Fibroblast of gingiva (primary cell): ENCODE measurements at regions not wholly inside any gene's neighbourhood (a gene's known extent, or its start where the extent isn't known, plus 50 kb on each side); places are given as distances from the start of the nearest gene placed in this dataset.

ENCODE experiments used
- DNase-seq: peaks from one replicate; pipeline ENCODE4 v3.0.0-alpha.2; 2011; ENCODE audit warnings: low read depth

- DNase-seq, result no peak
Observed at GRCh38 chr10:29117781-29118180, 171.1 kb upstream of the LYZL1 start.

GRCh38 chr10:29119374-29119773 lies 169.5 kb upstream of the LYZL1 start:
- DNase-seq, result no peak

DNA sequence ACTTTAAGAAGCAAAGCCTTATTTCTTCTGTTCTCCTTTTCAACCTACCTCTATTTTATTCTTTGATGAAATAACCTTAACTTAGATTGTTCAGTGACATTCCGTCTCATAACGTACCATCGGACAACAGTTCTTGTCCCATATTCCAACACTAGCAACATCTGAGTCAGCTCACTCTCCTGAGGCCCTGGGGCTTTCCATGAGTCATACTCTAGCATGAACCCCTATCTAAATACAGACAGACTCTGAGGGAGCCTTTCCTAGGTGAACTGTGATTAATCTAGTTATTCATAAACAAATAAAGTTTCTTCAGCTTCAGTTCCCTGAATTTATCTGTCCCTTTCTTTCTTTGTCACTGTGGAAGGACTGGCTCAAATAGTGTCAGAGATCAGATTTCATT lies 168.7 kb upstream of the LYZL1 start:
- no peak for DNase-seq

DNA sequence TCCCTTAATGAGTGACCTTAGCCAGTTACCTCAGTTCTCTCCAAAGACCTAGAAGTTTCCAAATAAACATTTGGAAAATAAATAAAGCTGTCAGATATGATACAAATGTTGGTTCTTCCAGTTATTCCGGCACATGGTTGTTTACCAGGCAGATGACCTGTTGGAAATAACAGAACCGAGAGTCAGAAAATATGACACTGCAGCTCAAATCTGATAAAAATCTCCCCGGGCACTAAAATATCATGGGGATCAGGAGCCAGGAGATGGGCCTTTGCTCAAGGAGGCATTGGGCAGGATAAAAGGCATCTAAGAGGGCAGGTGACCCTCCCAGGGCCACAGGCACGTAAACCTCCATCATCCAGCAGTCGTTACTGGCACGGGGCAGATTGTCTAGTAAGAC lies 164.0 kb upstream of the LYZL1 start:
- DNase-seq, result no peak

DNA sequence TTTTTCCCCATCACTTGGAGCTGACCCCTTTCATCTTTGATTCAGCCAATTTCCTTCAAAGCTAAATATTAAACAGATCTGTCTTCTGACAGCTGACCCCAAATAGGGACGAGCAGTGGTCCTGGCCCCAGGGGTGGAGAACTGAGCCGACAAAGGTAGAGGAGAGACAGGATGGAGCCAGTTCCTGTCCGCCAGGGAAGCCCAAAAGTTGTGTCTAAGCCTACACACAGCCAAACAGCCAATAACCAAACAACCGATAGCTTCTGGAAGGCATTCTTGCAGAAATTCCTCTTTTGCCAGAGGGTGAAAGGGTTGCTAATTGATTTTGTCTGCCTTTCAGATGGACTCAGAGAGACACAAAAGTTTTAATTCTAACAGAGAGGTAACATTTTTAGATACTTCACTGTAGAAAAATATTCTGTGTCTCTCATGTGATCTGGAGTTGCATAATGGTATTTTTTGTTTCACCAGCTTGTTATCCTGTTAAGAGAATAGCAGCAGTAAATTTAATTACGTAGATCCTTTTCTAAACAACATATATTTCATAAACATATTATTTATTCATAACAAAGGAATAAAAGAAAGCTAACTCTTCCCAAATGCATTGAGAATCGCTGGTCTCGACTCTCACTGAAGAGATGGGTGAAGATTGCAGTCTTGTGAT lies 161.7 kb upstream of the LYZL1 start:
- no peak for DNase-seq

- no peak for DNase-seq
Observed at GRCh38 chr10:29127731-29128130, 161.1 kb upstream of the LYZL1 start.

DNA sequence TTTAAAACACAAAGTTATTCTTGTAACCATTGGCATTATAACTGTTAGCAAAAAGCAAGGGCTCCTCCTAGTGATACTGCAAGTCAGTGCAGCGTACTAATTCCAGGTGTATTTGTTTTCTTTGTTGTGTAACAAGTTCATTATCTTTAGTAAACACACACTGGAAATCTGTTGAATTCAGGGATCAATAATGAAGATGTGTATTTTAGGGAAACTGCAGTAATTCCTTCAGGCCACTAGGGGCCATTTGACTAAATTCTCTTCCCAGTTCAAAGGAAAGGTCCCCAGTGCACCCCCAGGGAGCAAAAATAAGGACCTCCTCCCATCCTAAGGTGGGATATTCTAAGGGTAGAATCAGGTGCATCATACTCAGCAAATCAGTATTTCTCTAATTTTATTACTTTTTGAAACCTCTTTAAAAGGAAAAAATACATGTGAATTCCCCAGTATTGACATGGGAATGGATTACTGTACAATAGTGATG lies 158.6 kb upstream of the LYZL1 start:
- DNase-seq, result no peak

GRCh38 chr10:29131952-29132547 lies 156.8 kb upstream of the LYZL1 start:
- peak; percentile 6 for DNase-seq

GRCh38 chr10:29132551-29133111 lies 156.2 kb upstream of the LYZL1 start:
- peak; percentile 62 for DNase-seq

DNA sequence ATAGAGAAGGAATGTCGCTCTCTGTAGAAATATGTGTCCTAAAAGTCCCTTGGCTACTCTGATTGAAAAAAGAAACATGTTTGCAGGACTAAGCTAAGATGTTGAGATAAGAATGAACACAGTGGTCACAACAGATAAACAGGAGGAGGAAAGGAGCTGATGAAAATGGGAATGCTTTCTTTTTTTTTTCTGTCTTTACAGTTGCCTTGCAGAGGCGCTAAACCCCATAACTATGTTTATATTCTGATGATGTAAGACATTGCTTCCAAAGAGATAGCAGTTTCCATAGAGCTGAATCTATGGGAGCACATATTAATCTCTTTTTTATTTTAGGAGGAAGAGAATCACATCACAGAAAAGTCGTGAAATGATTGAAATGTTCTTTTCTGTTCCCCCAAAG lies 153.5 kb upstream of the LYZL1 start:
- DNase-seq, result no peak

DNA sequence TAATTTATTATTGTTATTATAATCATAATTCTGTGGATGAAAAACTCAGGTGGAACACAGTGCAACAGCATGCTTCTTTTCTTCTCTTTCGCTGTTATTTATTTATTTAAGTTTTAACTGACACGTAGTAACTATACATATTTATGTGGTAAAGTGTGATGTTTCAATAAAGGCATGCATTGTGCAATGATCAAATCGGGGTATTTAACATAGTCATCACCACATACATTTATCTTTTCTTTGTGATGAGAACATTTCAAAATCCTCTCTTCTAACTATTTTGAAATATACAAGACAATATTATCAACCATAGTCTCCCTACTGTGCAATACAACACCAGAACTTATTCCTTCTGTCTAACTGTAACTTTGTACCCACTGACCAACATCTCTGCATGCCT lies 152.5 kb upstream of the LYZL1 start:
- DNase-seq, result no peak

GRCh38 chr10:29140151-29140550 lies 148.7 kb upstream of the LYZL1 start:
- no peak for DNase-seq

DNA sequence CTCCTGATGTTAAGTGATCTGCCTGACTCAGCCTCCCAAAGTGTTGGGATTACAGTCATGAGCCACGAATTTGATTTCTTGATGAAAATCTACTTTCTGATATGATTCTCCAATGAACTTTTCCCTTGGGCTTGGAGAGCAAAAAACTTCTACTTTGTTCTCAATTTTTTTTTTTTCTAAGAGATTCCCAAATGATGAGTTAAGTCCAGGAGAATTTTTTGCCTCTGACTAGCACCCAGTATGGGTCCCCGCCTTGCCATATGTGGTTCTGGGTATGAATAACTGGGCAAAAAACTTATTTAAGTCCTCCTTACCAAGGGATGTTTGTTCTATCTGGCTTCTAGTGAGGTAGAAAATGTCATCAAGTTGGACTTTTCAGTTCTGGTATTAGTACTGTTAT lies 147.9 kb upstream of the LYZL1 start:
- peak; percentile 74 for DNase-seq

- peak; percentile 54 for DNase-seq
Observed at GRCh38 chr10:29141761-29142160, 147.1 kb upstream of the LYZL1 start.

- DNase-seq, result no peak
Observed at GRCh38 chr10:29142516-29143314, 146.2 kb upstream of the LYZL1 start.

- no peak for DNase-seq
Observed at GRCh38 chr10:29144126-29144525, 144.7 kb upstream of the LYZL1 start.

DNA sequence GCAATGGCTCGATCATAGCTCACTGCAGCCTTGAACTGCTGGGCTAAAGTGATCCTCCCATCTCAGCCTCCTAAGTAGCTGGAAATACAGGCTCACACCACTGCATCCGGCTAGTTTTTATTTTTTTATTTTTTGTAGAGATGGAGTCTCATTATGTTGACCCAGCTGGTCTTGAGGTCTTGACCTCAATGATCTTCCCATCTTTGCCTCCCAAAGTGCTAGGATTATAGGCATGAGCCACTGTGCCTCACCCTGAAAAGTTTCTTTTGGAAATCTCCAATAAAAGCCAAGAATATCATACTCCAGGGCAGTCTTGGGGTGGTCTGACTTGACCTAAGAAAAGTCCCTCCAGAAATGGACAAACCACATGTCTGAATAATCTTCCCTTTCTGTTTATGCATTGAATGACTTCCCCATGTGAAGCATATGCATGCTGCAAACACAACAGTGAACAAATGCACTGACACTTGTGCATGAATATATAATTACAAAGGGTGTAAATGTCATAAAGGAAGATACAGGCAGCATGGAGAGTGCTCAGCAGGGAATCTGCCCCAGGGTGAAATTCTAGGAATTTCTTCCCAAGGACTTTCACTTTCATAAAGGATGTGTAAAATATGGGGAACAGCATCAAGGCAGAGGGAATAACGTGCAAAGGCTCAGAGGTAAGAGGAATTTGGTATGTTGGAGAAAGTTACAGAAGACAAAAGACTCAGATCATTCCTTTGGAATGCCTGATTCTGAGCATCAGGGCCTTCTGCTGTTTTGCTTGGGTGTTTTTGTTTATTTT lies 142.4 kb upstream of the LYZL1 start:
- DNase-seq, result no peak

GRCh38 chr10:29150010-29150409 lies 138.9 kb upstream of the LYZL1 start:
- no peak for DNase-seq

- no peak for DNase-seq
Observed at GRCh38 chr10:29151005-29151404, 137.9 kb upstream of the LYZL1 start.

DNA sequence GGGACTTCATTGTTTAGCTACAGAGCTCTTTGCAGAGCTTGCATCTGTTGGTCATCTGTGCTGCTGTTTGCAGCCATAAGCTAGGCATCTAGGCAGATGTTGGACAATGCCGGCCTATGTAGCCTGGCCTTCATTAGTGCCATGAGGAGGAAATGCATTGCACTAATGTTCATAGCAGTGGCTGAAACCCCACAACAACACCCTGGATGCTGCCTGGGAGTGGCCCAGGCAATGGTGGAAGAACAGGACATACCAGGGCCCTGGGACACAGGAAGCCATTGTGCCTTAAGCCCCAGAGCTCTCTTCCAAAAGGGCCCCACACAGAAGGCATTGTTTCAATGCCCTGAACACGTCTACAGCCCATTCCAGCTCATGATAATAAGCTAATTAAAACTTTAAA lies 131.5 kb upstream of the LYZL1 start:
- DNase-seq, result no peak

DNA sequence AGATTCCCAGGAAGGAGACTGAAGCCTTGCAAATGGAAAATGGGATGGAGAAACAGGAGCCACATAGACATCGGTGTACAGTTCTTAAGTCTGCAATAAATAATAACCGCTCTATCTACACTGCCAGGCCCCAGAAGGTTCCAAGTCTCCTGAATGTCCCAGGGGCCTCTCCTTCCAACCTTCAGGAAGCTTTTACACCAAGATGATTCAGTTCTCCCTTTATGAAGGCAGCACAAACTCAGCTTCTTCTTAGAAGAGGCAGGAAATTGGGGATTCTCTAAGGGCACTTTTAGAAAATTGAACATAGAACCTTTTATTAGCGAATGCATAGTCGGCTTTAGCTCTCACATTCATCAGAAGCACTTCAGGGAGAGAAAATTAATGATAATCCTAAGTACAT lies 130.8 kb upstream of the LYZL1 start:
- DNase-seq, result no peak

- peak; percentile 35 for DNase-seq
Observed at GRCh38 chr10:29160150-29160617, 128.7 kb upstream of the LYZL1 start.
